VCaP (cell line): ENCODE measurements at regions not wholly inside any gene's neighbourhood (a gene's known extent, or its start where the extent isn't known, plus 50 kb on each side); places are given as distances from the start of the nearest gene placed in this dataset.

Experiments
- H3K27ac ChIP-seq: fragments of 450-650 bp; 2 replicates; pipeline ENCODE4 v1.5.1; 2017
- TF ChIP-seq, protein P1 (sequence below): fragments of 450-650 bp; conservative IDR thresholded peaks from 2 replicates; pipeline ENCODE4 v1.5.1; 2017; ENCODE audit warnings: mild to moderate bottlenecking, moderate library complexity

- TF ChIP-seq, protein P1, sequence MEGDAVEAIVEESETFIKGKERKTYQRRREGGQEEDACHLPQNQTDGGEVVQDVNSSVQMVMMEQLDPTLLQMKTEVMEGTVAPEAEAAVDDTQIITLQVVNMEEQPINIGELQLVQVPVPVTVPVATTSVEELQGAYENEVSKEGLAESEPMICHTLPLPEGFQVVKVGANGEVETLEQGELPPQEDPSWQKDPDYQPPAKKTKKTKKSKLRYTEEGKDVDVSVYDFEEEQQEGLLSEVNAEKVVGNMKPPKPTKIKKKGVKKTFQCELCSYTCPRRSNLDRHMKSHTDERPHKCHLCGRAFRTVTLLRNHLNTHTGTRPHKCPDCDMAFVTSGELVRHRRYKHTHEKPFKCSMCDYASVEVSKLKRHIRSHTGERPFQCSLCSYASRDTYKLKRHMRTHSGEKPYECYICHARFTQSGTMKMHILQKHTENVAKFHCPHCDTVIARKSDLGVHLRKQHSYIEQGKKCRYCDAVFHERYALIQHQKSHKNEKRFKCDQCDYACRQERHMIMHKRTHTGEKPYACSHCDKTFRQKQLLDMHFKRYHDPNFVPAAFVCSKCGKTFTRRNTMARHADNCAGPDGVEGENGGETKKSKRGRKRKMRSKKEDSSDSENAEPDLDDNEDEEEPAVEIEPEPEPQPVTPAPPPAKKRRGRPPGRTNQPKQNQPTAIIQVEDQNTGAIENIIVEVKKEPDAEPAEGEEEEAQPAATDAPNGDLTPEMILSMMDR: no peak
- H3K27ac ChIP-seq: no peak overlapping the region
Observed at GRCh38 chr13:60716313-60716712, 319.3 kb downstream of the TDRD3 start.

GRCh38 chr13:60707878-60708277, 310.9 kb downstream of the TDRD3 start:
- no peak overlapping the region for H3K27ac ChIP-seq
- TF ChIP-seq, protein P1: no peak

- no peak overlapping the region for H3K27ac ChIP-seq
- TF ChIP-seq, protein P1: no peak
Observed at GRCh38 chr13:60701895-60702294, 304.9 kb downstream of the TDRD3 start.

DNA sequence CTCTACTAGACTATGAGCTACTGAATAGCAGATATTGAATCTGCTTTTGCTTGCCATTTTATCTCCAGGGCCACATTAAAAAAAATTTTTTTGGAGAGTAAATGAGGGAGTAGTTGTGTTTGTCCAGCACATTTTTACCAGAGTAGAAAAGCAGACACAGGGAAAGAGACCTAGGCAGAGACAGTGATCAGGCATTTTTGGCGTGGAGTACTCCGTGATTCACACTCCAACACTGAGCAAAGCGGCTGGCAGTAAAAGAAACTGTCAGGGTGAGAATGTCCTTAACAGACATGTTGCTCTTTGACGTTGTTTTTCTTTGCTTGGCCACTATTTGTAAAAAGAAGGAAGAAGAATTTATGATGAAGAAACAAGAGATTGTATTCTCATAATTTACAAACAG, 304.0 kb downstream of the TDRD3 start:
- TF ChIP-seq, protein P1: no peak

GRCh38 chr13:60699636-60700035, 302.6 kb downstream of the TDRD3 start:
- no peak overlapping the region for H3K27ac ChIP-seq
- TF ChIP-seq, protein P1: no peak

More for the DNA sequence above, 304.0 kb downstream of the TDRD3 start:
- H3K27ac ChIP-seq: no peak overlapping the region

DNA sequence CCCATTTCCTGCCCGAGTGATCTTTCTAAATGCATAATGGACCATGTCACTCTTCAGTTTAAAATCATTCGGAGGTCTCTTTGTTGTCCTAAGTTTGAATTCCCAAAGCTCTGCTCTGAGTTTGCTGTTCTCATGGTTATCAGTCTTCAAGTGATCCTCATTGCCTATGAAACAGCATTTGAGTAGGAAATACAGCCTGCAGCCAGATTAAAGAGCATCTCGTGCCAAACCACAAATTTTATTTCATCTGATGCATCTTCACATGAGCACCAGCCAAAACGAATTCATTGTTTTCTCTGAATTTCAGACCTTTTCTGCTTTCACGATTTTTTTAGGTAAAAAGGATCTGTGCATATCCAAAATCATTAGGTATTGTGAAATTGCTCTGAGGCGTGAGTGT, 299.6 kb downstream of the TDRD3 start:
- TF ChIP-seq, protein P1: no peak
- H3K27ac ChIP-seq: no peak overlapping the region

- TF ChIP-seq, protein P1: no peak
Observed at GRCh38 chr13:60691268-60691667, 294.2 kb downstream of the TDRD3 start.

DNA sequence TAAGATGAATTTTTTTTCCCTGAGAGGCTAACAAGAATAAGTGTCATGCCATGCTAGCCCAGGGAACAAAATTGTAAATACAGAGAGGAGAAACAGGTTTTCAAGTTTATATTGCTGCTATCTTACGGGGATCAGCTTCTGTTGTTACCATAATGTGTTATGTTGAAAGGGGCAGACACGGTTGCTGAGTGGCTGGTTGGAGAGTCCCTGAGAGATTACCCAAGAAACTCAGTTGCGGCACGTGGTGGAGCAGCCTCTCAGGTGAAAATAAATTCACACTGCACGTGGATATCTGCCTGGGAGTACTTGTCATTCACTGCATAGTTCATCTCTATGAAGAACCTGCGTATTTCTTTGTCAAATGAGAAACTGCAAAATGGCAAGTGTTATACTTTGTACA, 293.6 kb downstream of the TDRD3 start:
- no peak overlapping the region for H3K27ac ChIP-seq
- TF ChIP-seq, protein P1: no peak

More at GRCh38 chr13:60691268-60691667, 294.2 kb downstream of the TDRD3 start:
- H3K27ac ChIP-seq: no peak overlapping the region
